Mammary epithelial cell (primary cell): ENCODE measurements at regions not wholly inside any gene's neighbourhood (a gene's known extent, or its start where the extent isn't known, plus 50 kb on each side); places are given as distances from the start of the nearest gene placed in this dataset.

ENCODE experiments used
- EZH2 ChIP-seq: IDR thresholded peaks from 2 replicates; pipeline ENCODE4 v1.6.1; 2012; ENCODE audit warnings: low read length, inconsistent platforms, borderline replicate concordance
- TF ChIP-seq, protein P1 (sequence below), 2 donors: IDR thresholded peaks in 1 of 2; conservative IDR thresholded peaks in 1 of 2; 2 replicates each; pipeline ENCODE4 v1.5.1; 2011 to 2012; ENCODE audit warnings: inconsistent platforms in 2 of 2, low read length in 2 of 2, mild to moderate bottlenecking in 2 of 2, control low read depth in 1 of 2, low read depth in 1 of 2; ENCODE audit not compliant: insufficient read depth in 1 of 2; ENCODE audit errors: extremely low read depth in 1 of 2

DNA sequence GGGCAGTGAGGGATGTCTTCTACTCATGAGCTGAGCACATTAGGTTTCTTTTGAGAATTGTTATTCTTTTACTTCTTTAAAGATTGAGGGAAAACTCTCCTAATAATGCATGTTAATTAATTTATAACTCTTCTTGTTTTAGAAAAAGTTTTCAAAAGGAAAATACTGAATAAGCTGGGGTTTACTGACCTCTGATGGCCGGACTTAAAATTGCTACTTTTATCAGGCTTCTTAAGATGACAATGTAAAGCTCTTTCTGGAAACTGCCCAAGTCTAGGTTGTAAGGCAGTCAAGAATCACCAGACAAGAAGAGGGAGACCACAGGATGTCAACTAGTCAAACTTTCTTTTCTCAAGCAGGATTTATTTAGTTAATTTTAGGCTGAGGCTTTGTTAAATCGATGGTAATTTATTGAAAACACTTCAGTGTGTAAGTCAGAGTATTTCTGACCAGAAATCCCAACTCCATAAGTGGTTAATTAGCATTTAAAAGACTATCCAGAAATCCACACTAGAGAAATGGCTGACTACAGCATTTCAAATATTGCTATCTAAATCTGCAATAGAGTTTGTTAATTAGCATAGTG lies 82.1 kb downstream of the AVPR1A start:
- TF ChIP-seq, protein P1, sequence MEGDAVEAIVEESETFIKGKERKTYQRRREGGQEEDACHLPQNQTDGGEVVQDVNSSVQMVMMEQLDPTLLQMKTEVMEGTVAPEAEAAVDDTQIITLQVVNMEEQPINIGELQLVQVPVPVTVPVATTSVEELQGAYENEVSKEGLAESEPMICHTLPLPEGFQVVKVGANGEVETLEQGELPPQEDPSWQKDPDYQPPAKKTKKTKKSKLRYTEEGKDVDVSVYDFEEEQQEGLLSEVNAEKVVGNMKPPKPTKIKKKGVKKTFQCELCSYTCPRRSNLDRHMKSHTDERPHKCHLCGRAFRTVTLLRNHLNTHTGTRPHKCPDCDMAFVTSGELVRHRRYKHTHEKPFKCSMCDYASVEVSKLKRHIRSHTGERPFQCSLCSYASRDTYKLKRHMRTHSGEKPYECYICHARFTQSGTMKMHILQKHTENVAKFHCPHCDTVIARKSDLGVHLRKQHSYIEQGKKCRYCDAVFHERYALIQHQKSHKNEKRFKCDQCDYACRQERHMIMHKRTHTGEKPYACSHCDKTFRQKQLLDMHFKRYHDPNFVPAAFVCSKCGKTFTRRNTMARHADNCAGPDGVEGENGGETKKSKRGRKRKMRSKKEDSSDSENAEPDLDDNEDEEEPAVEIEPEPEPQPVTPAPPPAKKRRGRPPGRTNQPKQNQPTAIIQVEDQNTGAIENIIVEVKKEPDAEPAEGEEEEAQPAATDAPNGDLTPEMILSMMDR (conservative IDR thresholded peaks at IDR 0.05 in 1 of 2, IDR thresholded peaks at IDR 0.05 in 1 of 2; ENCODE audit: extremely low read depth in 1 of 2, insufficient read depth in 1 of 2, low read depth in 1 of 2, low read length in 2 of 2) = peak; percentile 56 to 62
- TF ChIP-seq EZH2 = no peak
